ENCODE measurements at regions not wholly inside any gene's neighbourhood (a gene's known extent, or its start where the extent isn't known, plus 50 kb on each side); places are given as distances from the start of the nearest gene placed in this dataset.

- TF ChIP-seq CTCF (IDR thresholded peaks at IDR 0.05), result no peak
- no peak for TF ChIP-seq POLR2A (IDR thresholded peaks at IDR 0.05)
Measured at GRCh38 chr1:58214674-58215073, 331.9 kb downstream of the OMA1 start.
